ENCODE measurements at regions not wholly inside any gene's neighbourhood (a gene's known extent, or its start where the extent isn't known, plus 50 kb on each side); places are given as distances from the start of the nearest gene placed in this dataset.
"Not testable (repeated sequence)": the region's sequence is repeated elsewhere in the genome, so short reads cannot be mapped to it uniquely, and the experiment has no call there.

DNA sequence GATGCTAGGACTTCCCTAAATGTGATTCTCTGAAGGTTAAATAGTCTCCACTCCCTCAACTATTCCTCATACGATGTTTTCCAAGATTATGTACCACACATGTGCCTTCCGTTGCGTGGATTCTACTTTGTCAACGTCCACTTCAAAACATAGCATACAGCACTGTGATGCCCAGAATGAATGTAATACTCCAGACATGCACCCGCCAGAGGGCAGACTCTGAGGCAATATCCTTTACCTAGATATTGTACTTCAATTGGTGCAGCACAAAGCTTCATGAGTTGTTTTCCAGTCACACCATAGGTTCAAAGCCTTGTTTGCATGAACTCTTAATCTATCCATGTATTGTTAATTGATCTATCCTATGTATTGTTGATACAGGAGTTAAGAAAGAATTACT, 201.0 kb upstream of the NABP1 start:
- no peak for DNase-seq (ENCODE audit: low spot score)

GRCh38 chr2:191478799-191479679, 198.9 kb upstream of the NABP1 start:
- DNase-seq (ENCODE audit: low spot score), result no peak

GRCh38 chr2:191479680-191480023, 198.3 kb upstream of the NABP1 start:
- no peak for DNase-seq (ENCODE audit: low spot score)

GRCh38 chr2:191481305-191482070, 196.4 kb upstream of the NABP1 start:
- DNase-seq (ENCODE audit: low spot score), result no peak

GRCh38 chr2:191483117-191483516, 194.8 kb upstream of the NABP1 start:
- no peak for DNase-seq (ENCODE audit: low spot score)

DNA sequence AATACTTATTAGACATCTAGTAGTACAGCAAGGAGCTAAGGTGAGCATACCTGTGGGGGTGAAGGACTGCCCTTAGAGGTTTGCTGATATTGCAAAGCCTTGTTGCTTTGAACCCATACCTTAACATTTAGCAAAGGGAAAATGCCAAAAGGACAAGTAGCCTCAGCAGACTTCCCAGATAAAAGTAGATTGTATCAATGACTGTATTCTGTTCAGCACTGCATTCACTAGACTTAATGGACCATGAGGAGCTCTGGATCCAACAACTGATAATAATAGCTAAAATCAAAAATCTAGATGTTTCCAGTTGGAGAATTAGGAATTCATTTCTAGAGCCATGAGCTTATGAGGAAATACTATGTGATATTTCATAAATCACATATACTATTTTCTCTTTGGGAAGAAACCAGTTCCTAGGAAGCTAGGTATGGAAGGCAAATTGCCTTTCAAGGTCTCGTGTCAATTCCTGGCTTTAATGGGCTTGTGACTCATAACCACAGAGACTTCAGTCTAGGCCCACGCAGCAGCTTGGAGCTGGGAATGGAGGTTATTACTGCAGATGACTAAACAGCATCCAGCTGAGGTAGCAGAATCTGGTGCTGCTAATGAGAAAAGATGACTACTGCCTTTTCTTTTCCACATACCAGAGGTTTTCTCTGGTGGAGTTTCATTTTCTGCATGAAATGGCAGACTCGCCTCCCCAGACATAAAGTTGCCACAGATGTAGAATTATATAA, 191.2 kb upstream of the NABP1 start:
- no peak for DNase-seq (ENCODE audit: low spot score)

- no peak for DNase-seq (ENCODE audit: low spot score)
These were observed 189.8 kb upstream of the NABP1 start for GRCh38 chr2:191488135-191488534.

GRCh38 chr2:191489177-191489576, 188.8 kb upstream of the NABP1 start:
- DNase-seq (ENCODE audit: low spot score), result no peak

DNA sequence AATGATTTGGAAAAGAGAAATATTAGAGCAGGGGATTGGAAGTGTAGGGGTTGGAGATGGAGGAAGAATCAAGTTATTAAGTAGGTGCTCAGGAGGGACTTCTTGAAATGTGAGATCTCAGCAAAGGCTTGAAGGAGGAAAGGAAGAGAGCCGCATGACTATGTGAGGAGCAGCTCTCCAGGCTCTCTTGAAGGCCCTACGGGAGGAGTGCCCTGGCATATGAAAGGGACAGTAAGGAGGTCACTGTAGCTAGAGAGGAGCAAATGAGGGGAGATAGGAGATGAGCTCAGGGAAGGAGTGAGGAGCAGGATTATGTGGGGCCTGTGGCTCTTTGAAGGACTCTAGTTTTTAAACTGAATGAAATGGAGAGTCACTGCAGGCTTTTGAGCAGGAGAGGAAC, 181.1 kb upstream of the NABP1 start:
- no peak for DNase-seq (ENCODE audit: low spot score)

GRCh38 chr2:191497822-191498221, 180.1 kb upstream of the NABP1 start:
- no peak for DNase-seq (ENCODE audit: low spot score)

GRCh38 chr2:191499050-191499449, 178.9 kb upstream of the NABP1 start:
- no peak for DNase-seq (ENCODE audit: low spot score)

DNA sequence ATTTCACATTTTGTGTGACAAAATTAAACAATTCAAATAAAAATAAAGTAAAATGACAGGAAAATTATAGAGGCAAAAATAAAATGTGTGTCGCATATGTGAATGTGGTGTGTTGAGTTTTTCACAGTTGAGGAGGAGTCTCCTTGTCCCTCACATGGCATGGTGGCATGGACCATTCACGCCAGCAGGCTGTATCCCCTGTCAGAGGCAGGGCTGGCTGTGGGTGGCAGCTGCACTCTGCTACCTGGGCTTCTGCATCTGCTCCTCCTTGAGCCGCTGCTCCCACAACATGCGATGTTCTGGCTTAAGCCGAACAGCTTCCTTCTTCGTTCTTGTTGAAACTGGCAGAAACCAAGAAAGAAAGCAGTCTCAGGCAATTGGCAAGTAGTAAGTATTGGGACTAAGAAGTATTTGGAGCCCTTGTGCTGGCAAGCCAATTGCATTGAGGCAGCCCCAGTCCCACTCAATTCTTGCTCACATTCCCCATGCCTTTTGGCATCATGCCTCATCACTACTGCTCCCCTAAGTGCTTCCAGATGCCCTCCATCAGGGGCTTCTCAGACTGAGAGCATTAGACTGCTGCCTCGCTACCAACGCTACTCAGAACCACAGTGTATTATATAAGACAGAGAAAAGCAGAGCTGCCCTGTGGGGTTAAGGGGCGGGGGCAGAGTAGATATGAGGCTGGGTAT, 177.9 kb upstream of the NABP1 start:
- DNase-seq (ENCODE audit: low spot score), result no peak

DNA sequence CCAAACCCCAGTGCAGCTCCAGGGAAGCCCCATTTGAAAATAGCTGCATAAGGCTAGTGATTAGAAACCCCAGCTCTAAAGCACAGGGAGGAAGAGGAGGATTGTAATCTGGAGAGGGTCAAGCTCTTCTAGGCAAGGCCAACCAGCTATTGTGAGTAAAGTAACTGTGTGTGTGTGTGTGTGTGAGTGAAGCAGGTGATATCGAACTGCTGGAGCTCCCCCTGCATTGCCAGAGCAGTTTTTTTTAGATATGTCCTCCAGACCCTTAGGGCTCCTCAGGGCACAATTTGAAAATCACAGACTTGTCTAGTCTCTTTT, 177.4 kb upstream of the NABP1 start:
- DNase-seq (ENCODE audit: low spot score), result no peak

GRCh38 chr2:191500884-191501560, 176.9 kb upstream of the NABP1 start:
- DNase-seq (ENCODE audit: low spot score), result no peak

- no peak for DNase-seq (ENCODE audit: low spot score)
These were observed 176.3 kb upstream of the NABP1 start for GRCh38 chr2:191501561-191502168.

DNA sequence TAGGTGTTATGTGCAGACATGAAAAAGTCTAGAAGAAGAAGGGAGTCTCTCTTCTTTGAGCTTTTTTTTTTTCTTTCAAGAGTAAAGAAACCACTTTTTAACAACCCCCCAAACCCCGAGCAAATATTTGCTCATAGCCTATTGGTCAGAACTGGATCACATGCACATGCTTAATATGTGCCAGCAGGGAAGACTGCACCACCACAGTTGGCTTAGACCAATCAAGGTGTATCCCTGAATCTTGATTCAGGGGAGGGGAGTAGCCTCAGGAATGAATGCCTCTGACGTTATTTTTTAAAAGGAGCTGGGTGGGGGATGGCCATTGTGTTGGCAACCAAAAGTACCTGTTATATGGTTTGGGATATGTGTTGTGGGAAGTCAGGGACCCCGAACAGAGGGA, 171.4 kb upstream of the NABP1 start:
- no peak for DNase-seq (ENCODE audit: low spot score)

- not testable (repeated sequence) for DNase-seq (ENCODE audit: low spot score)
These were observed 170.6 kb upstream of the NABP1 start for GRCh38 chr2:191507252-191507853.

GRCh38 chr2:191508738-191509137, 169.2 kb upstream of the NABP1 start:
- DNase-seq (ENCODE audit: low spot score), result no peak

DNA sequence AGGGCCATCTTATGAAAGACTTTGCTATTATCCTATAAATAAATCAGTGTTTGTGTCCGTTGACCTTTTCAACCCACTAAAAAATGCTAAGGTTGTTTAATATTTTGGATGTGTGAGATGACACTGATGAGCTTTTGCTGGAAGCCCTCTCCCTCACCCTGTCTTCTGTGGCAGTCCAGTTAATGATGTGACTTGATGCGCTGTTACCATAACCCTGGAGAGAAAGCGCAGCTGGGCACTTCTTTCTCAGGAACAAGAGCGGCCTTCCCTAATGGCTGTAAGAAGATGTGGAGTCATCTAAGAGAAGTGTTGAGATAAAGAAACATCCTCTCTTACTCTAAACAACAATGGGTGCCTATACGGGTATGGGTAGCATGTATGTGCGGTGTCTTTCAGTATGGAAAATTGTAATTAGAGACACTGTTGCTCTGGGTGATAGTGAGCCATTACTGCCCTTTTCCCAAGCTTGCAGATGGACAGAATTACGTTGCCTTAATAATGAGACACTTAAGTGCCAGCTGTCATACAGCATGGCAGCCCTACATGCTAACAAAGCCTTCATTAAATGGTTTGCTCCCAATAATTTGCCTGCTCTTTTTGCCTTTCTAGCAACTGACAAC, 165.6 kb upstream of the NABP1 start:
- DNase-seq (ENCODE audit: low spot score), result no peak

- DNase-seq (ENCODE audit: low spot score), result no peak
These were observed 165.1 kb upstream of the NABP1 start for GRCh38 chr2:191512874-191513273.

Measured in globus pallidus (tissue), 1 donor.